ENCODE measurements at regions not wholly inside any gene's neighbourhood (a gene's known extent, or its start where the extent isn't known, plus 50 kb on each side); places are given as distances from the start of the nearest gene placed in this dataset.

GRCh38 chr13:33683376-33683775 is 134.6 kb upstream of the RFC3 start:
- in situ Hi-C loops (cut with HindIII; ENCODE audit: low sequenced_read_pairs), result no loop called here
- no peak overlapping the region for H3K4me3 ChIP-seq (ENCODE audit: low read depth, low read length)
- no peak for DNase-seq (ENCODE audit: low read depth)
- TF ChIP-seq CTCF (IDR thresholded peaks at IDR 0.05; ENCODE audit: low read depth, low read length, missing control alignments), result no peak

GRCh38 chr13:33684874-33685273 is 133.1 kb upstream of the RFC3 start:
- TF ChIP-seq CTCF (IDR thresholded peaks at IDR 0.05; ENCODE audit: low read depth, low read length, missing control alignments), result no peak
- DNase-seq (ENCODE audit: low read depth), result no peak
- H3K4me3 ChIP-seq (ENCODE audit: low read depth, low read length), result no peak overlapping the region
- in situ Hi-C loops (cut with HindIII; ENCODE audit: low sequenced_read_pairs), result no loop called here

GRCh38 chr13:33686772-33687480 is 131.0 kb upstream of the RFC3 start:
- no peak overlapping the region for H3K4me3 ChIP-seq (ENCODE audit: low read depth, low read length)
- DNase-seq (ENCODE audit: low read depth), result no peak
- TF ChIP-seq CTCF (IDR thresholded peaks at IDR 0.05; ENCODE audit: low read depth, low read length, missing control alignments), result no peak
- in situ Hi-C loops (cut with HindIII; ENCODE audit: low sequenced_read_pairs), result no loop called here

GRCh38 chr13:33690354-33690753 is 127.6 kb upstream of the RFC3 start:
- DNase-seq (ENCODE audit: low read depth), result no peak
- TF ChIP-seq CTCF (IDR thresholded peaks at IDR 0.05; ENCODE audit: low read depth, low read length, missing control alignments), result no peak
- in situ Hi-C loops (cut with HindIII; ENCODE audit: low sequenced_read_pairs), result no loop called here
- no peak overlapping the region for H3K4me3 ChIP-seq (ENCODE audit: low read depth, low read length)

- H3K4me3 ChIP-seq (ENCODE audit: low read depth, low read length), result no peak overlapping the region
- TF ChIP-seq CTCF (IDR thresholded peaks at IDR 0.05; ENCODE audit: low read depth, low read length, missing control alignments), result no peak
- no peak for DNase-seq (ENCODE audit: low read depth)
- in situ Hi-C loops (cut with HindIII; ENCODE audit: low sequenced_read_pairs), result no loop called here
These were observed 126.0 kb upstream of the RFC3 start for GRCh38 chr13:33691980-33692379.

DNA sequence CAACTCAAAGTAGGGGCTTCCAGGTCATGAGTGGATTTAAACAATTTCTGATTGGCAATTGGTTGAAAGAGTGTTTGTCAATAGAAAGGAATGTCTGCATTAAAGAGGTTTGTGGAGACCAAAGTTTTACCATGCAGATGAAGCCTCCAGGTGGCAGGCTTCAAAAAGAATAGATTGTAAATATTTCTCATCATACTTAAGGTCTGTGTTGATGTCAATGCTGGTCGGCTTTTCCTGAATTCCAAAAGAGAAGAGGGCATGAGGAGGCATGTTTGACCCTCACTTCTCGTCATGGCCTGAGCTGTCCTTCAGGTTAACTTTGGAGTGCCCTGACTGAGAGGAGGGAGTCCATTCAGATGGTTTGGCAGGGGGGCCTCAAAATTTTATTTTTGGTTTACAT is 125.4 kb upstream of the RFC3 start:
- TF ChIP-seq CTCF (IDR thresholded peaks at IDR 0.05; ENCODE audit: low read depth, low read length, missing control alignments), result no peak
- no peak for DNase-seq (ENCODE audit: low read depth)
- in situ Hi-C loops (cut with HindIII; ENCODE audit: low sequenced_read_pairs), result no loop called here
- no peak overlapping the region for H3K4me3 ChIP-seq (ENCODE audit: low read depth, low read length)

All from astrocyte of the cerebellum (primary cell).